SU-DHL-6 (cell line): ENCODE measurements at regions not wholly inside any gene's neighbourhood (a gene's known extent, or its start where the extent isn't known, plus 50 kb on each side); places are given as distances from the start of the nearest gene placed in this dataset.

Experiments used
- CTCF ChIP-seq: fragments of 200-600 bp; sonication (generic); IDR thresholded peaks from one replicate; pipeline ENCODE4 v1.5.1; 2017; ENCODE audit warnings: antibody characterized with exemption, mild to moderate bottlenecking, low read length, moderate library complexity; ENCODE audit not compliant: insufficient read depth, poor library complexity, severe bottlenecking
- EZH2phosphoT487 ChIP-seq: fragments of 200-600 bp; sonication (generic), shearing (Covaris generic); conservative IDR thresholded peaks from 2 replicates; pipeline ENCODE4 v1.6.1; 2018; ENCODE audit warnings: mild to moderate bottlenecking, antibody characterized with exemption, low read length, moderate library complexity, mixed read lengths

GRCh38 chr21:16570856-16571255 is 841.1 kb downstream of the USP25 start:
- TF ChIP-seq CTCF (no peak), EZH2phosphoT487 (no peak)
